SK-N-SH treated with all-trans-retinoic acid at 6 μM for 48 hours (cell line): ENCODE measurements at regions not wholly inside any gene's neighbourhood (a gene's known extent, or its start where the extent isn't known, plus 50 kb on each side); places are given as distances from the start of the nearest gene placed in this dataset.
"Not testable (repeated sequence)": the region's sequence is repeated elsewhere in the genome, so short reads cannot be mapped to it uniquely, and the experiment has no call there.

ENCODE experiments used
- ATAC-seq: fragments of 200-7000 bp; cut with Tn5 transposase; 3 replicates; pipeline ENCODE4 v1.9.1; 2020; ENCODE audit warnings: mild to moderate bottlenecking, moderate library complexity
- BACH2 ChIP-seq: fragments of 250-450 bp; sonication (Bioruptor Pico); IDR thresholded peaks from 2 replicates; pipeline ENCODE4 v1.9.0; 2021; ENCODE audit warnings: mild to moderate bottlenecking, borderline replicate concordance
- CSRNP3 ChIP-seq: fragments of 250-450 bp; sonication (Bioruptor Pico); IDR thresholded peaks from 2 replicates; pipeline ENCODE4 v1.5.1; 2021; ENCODE audit warnings: mild to moderate bottlenecking, moderate library complexity
- ESRRG ChIP-seq: fragments of 250-450 bp; sonication (Bioruptor Pico); IDR thresholded peaks from 2 replicates; pipeline ENCODE4 v1.6.1; 2021; ENCODE audit warnings: mild to moderate bottlenecking
- GLIS3 ChIP-seq: fragments of 250-450 bp; sonication (Bioruptor Pico); IDR thresholded peaks from 2 replicates; pipeline ENCODE4 v1.5.0; 2020; ENCODE audit warnings: mild to moderate bottlenecking, moderate library complexity
- ISL1 ChIP-seq: fragments of 250-450 bp; sonication (Bioruptor Pico); IDR thresholded peaks from 2 replicates; pipeline ENCODE4 v2.1.2; 2022; ENCODE audit warnings: mild to moderate bottlenecking, moderate library complexity
- OSR1 ChIP-seq: fragments of 250-450 bp; sonication (Bioruptor Pico); IDR thresholded peaks from 2 replicates; pipeline ENCODE4 v1.8.0; 2022; ENCODE audit warnings: moderate library complexity, mild to moderate bottlenecking, inconsistent platforms
- SNAI2 ChIP-seq: fragments of 250-450 bp; sonication (Bioruptor Pico); IDR thresholded peaks from 2 replicates; pipeline ENCODE4 v1.5.0; 2020; ENCODE audit warnings: mild to moderate bottlenecking, moderate library complexity
- TCF4 ChIP-seq: fragments of 250-450 bp; sonication (Bioruptor Pico); IDR thresholded peaks from 2 replicates; pipeline ENCODE4 v1.8.0; 2021; ENCODE audit warnings: mild to moderate bottlenecking, moderate library complexity, borderline replicate concordance
- ZC3H10 ChIP-seq: fragments of 250-450 bp; sonication (Bioruptor Pico); IDR thresholded peaks from 2 replicates; pipeline ENCODE4 v1.5.1; 2021; ENCODE audit warnings: mild to moderate bottlenecking, moderate library complexity
- ZFP3 ChIP-seq: fragments of 250-450 bp; sonication (Bioruptor Pico); IDR thresholded peaks from 2 replicates; pipeline ENCODE4 v1.5.0; 2020; ENCODE audit warnings: mild to moderate bottlenecking, moderate library complexity
- ZFP30 ChIP-seq: fragments of 450-650 bp; formaldehyde crosslinking; IDR thresholded peaks from 2 replicates; pipeline ENCODE4 v1.5.0; 2022; ENCODE audit warnings: mild to moderate bottlenecking, moderate library complexity
- ZNF565 ChIP-seq: fragments of 450-650 bp; formaldehyde crosslinking; conservative IDR thresholded peaks from 2 replicates; pipeline ENCODE4 v1.5.0; 2020; ENCODE audit warnings: low read depth, mild to moderate bottlenecking, moderate library complexity
- ZNF70 ChIP-seq: fragments of 450-650 bp; formaldehyde crosslinking; IDR thresholded peaks from 2 replicates; pipeline ENCODE4 v1.5.0; 2020; ENCODE audit warnings: mild to moderate bottlenecking, moderate library complexity
- ZNF8 ChIP-seq: fragments of 450-650 bp; formaldehyde crosslinking; IDR thresholded peaks from 2 replicates; pipeline ENCODE4 v1.5.0; 2020; ENCODE audit warnings: mild to moderate bottlenecking, moderate library complexity
- TF ChIP-seq, protein P1 (sequence below): fragments of 250-450 bp; sonication (Bioruptor Pico); IDR thresholded peaks from 2 replicates; pipeline ENCODE4 v1.8.0; 2020; ENCODE audit warnings: mild to moderate bottlenecking, moderate library complexity, borderline replicate concordance
- TF ChIP-seq, protein P2 (sequence below): fragments of 250-450 bp; sonication (Bioruptor Pico); IDR thresholded peaks from 2 replicates; pipeline ENCODE4 v1.8.0; 2021; ENCODE audit warnings: low read depth, mild to moderate bottlenecking, moderate library complexity, borderline replicate concordance
- TF ChIP-seq, protein P3 (sequence below): fragments of 250-450 bp; sonication (Bioruptor Pico); IDR thresholded peaks from 2 replicates; pipeline ENCODE4 v1.5.0; 2020; ENCODE audit warnings: mild to moderate bottlenecking, moderate library complexity
- TF ChIP-seq, protein P4 (sequence below): fragments of 250-450 bp; sonication (Bioruptor Pico); IDR thresholded peaks from 2 replicates; pipeline ENCODE4 v1.5.1; 2020; ENCODE audit warnings: low read depth, mild to moderate bottlenecking, moderate library complexity

- TF ChIP-seq CSRNP3 (CRISPR knock-in tag) (no peak), ISL1 (CRISPR knock-in tag) (no peak), TCF4 (CRISPR knock-in tag) (no peak), ZC3H10 (CRISPR knock-in tag) (no peak), ESRRG (CRISPR knock-in tag) (no peak), ZFP30 (CRISPR knock-in tag) (no peak), ZFP3 (CRISPR knock-in tag) (no peak), BACH2 (CRISPR knock-in tag) (no peak), GLIS3 (no peak), OSR1 (CRISPR knock-in tag) (no peak)
- TF ChIP-seq, protein P1, sequence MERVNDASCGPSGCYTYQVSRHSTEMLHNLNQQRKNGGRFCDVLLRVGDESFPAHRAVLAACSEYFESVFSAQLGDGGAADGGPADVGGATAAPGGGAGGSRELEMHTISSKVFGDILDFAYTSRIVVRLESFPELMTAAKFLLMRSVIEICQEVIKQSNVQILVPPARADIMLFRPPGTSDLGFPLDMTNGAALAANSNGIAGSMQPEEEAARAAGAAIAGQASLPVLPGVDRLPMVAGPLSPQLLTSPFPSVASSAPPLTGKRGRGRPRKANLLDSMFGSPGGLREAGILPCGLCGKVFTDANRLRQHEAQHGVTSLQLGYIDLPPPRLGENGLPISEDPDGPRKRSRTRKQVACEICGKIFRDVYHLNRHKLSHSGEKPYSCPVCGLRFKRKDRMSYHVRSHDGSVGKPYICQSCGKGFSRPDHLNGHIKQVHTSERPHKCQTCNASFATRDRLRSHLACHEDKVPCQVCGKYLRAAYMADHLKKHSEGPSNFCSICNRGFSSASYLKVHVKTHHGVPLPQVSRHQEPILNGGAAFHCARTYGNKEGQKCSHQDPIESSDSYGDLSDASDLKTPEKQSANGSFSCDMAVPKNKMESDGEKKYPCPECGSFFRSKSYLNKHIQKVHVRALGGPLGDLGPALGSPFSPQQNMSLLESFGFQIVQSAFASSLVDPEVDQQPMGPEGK (CRISPR knock-in tag) = no peak
- TF ChIP-seq, protein P2, sequence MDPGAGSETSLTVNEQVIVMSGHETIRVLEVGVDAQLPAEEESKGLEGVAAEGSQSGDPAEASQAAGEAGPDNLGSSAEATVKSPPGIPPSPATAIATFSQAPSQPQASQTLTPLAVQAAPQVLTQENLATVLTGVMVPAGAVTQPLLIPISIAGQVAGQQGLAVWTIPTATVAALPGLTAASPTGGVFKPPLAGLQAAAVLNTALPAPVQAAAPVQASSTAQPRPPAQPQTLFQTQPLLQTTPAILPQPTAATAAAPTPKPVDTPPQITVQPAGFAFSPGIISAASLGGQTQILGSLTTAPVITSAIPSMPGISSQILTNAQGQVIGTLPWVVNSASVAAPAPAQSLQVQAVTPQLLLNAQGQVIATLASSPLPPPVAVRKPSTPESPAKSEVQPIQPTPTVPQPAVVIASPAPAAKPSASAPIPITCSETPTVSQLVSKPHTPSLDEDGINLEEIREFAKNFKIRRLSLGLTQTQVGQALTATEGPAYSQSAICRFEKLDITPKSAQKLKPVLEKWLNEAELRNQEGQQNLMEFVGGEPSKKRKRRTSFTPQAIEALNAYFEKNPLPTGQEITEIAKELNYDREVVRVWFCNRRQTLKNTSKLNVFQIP = no peak
- no peak for ATAC-seq
These were observed 58.0 kb upstream of the AHI1 start for GRCh38 chr6:135555550-135555949.

GRCh38 chr6:135557582-135557981, 60.0 kb upstream of the AHI1 start:
- ATAC-seq = no peak
- no peak for TF ChIP-seq ZNF565 (CRISPR knock-in tag)
- TF ChIP-seq CSRNP3 (CRISPR knock-in tag) = no peak
- TF ChIP-seq SNAI2 (CRISPR knock-in tag) = no peak
- TF ChIP-seq ESRRG (CRISPR knock-in tag) = no peak
- no peak for TF ChIP-seq ZNF70
- TF ChIP-seq, protein P3, sequence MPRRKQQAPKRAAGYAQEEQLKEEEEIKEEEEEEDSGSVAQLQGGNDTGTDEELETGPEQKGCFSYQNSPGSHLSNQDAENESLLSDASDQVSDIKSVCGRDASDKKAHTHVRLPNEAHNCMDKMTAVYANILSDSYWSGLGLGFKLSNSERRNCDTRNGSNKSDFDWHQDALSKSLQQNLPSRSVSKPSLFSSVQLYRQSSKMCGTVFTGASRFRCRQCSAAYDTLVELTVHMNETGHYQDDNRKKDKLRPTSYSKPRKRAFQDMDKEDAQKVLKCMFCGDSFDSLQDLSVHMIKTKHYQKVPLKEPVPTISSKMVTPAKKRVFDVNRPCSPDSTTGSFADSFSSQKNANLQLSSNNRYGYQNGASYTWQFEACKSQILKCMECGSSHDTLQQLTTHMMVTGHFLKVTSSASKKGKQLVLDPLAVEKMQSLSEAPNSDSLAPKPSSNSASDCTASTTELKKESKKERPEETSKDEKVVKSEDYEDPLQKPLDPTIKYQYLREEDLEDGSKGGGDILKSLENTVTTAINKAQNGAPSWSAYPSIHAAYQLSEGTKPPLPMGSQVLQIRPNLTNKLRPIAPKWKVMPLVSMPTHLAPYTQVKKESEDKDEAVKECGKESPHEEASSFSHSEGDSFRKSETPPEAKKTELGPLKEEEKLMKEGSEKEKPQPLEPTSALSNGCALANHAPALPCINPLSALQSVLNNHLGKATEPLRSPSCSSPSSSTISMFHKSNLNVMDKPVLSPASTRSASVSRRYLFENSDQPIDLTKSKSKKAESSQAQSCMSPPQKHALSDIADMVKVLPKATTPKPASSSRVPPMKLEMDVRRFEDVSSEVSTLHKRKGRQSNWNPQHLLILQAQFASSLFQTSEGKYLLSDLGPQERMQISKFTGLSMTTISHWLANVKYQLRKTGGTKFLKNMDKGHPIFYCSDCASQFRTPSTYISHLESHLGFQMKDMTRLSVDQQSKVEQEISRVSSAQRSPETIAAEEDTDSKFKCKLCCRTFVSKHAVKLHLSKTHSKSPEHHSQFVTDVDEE (CRISPR knock-in tag) = no peak
- TF ChIP-seq, protein P2 = no peak
- no peak for TF ChIP-seq ISL1 (CRISPR knock-in tag)
- no peak for TF ChIP-seq TCF4 (CRISPR knock-in tag)
- no peak for TF ChIP-seq ZNF8
- no peak for TF ChIP-seq BACH2 (CRISPR knock-in tag)
- TF ChIP-seq, protein P4, sequence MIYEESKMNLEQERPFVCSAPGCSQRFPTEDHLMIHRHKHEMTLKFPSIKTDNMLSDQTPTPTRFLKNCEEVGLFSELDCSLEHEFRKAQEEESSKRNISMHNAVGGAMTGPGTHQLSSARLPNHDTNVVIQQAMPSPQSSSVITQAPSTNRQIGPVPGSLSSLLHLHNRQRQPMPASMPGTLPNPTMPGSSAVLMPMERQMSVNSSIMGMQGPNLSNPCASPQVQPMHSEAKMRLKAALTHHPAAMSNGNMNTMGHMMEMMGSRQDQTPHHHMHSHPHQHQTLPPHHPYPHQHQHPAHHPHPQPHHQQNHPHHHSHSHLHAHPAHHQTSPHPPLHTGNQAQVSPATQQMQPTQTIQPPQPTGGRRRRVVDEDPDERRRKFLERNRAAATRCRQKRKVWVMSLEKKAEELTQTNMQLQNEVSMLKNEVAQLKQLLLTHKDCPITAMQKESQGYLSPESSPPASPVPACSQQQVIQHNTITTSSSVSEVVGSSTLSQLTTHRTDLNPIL (CRISPR knock-in tag) = no peak
- TF ChIP-seq ZC3H10 (CRISPR knock-in tag) = no peak
- TF ChIP-seq OSR1 (CRISPR knock-in tag) = no peak

- not testable (repeated sequence) for ATAC-seq
These were observed 68.1 kb upstream of the AHI1 start for GRCh38 chr6:135565605-135566004.
